Upper lobe of left lung (tissue), 6 donors: ENCODE measurements at regions not wholly inside any gene's neighbourhood (a gene's known extent, or its start where the extent isn't known, plus 50 kb on each side); places are given as distances from the start of the nearest gene placed in this dataset.

Experiments
- ATAC-seq, 2 donors: fragments of 200-7000 bp; cut with Tn5 transposase; one replicate each; pipeline ENCODE4 v1.9.1; 2022; ENCODE audit warnings: mild to moderate bottlenecking in 2 of 2, moderate library complexity in 2 of 2; ENCODE audit not compliant: low FRiP score in 2 of 2
- DNase-seq, 2 donors: peaks; one replicate each; pipeline ENCODE4 v3.0.0-alpha.2; 2019 to 2020
- H3K27ac ChIP-seq, 4 donors: fragments of 200-600 bp; sonication (generic); one replicate each; pipeline ENCODE4 v1.5.1; 2016 to 2019
- H3K27me3 ChIP-seq, 4 donors: fragments of 200-600 bp; sonication (generic); one replicate each; pipeline ENCODE4 v1.5.1; 2017 to 2019
- H3K36me3 ChIP-seq, 4 donors: fragments of 200-600 bp; sonication (generic); one replicate each; pipeline ENCODE4 v1.5.1; 2016 to 2019
- H3K4me1 ChIP-seq, 4 donors: fragments of 200-600 bp; sonication (generic); one replicate each; pipeline ENCODE4 v1.5.1; 2018 to 2019
- H3K4me3 ChIP-seq, 4 donors: fragments of 200-600 bp; sonication (generic); one replicate each; pipeline ENCODE4 v1.5.1; 2017 to 2019; ENCODE audit warnings: mild to moderate bottlenecking in 2 of 4, moderate library complexity in 1 of 4
- H3K9me3 ChIP-seq, 4 donors: fragments of 200-600 bp; sonication (generic); one replicate each; pipeline ENCODE4 v1.5.1; 2018 to 2019
- CTCF ChIP-seq, 6 experiments: fragments of 450-650 bp in 4 of 6; fragments of 200-600 bp in 2 of 6; sonication (generic) in 2 of 6; IDR thresholded peaks; one replicate each; pipeline ENCODE4 v1.5.1; 2016 to 2019; ENCODE audit warnings: antibody characterized with exemption in 6 of 6
- EP300 ChIP-seq, 4 donors: sonication (generic); formaldehyde crosslinking; IDR thresholded peaks; one replicate each; pipeline ENCODE4 v1.5.1; 2017; ENCODE audit warnings: antibody characterized with exemption in 4 of 4, control low read depth in 2 of 4
- POLR2A ChIP-seq, 4 donors: fragments of 450-650 bp; IDR thresholded peaks; one replicate each; pipeline ENCODE4 v1.5.1; 2016 to 2017; ENCODE audit warnings: antibody characterized with exemption in 4 of 4, mild to moderate bottlenecking in 2 of 4
- POLR2AphosphoS5 ChIP-seq, 2 donors: sonication (generic); formaldehyde crosslinking; IDR thresholded peaks; one replicate each; pipeline ENCODE4 v1.5.1; 2017; ENCODE audit warnings: antibody characterized with exemption in 2 of 2
- WGBS, 2 donors: methylation state at CpG; one replicate each; pipeline ENCODE4 v1.1.5; 2017 to 2018; 5-methylcytosine and 5-hydroxymethylcytosine counted together
- donor health status: DM: no; HTN: no; CAD: no; lungs with moderate emphysema.
- donor health status: DM: no; HTN: yes; CAD: no; lungs with severe emphysema.

DNA sequence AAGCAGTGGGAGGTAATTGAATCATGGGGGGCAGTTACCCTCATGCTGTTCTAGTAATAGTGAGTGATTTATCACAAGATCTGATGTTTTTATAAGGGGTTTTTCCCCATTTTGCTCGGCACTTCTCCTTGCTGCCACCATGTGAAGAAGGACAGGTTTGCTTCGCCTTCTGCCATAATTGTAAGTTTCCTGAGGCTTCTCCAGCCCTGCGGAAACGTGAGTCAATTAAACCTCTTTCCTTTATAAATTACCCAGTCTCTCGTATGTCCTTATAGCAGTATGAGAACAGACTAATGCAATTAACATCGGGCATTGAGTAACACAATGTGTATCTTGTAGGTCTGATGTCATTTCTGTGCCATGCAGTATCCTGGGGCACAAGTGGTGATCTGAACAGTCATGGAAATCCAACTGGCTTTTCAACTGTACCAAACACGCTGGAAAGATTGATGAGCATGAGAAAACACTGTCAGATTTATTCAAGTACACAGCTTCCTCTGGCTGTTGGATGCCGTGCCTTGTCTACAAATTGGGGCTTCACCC is 208.6 kb upstream of the KIAA1217 start:
- H3K9me3 ChIP-seq: no peaks in the 10 kb centered on the region
- no peak for TF ChIP-seq POLR2AphosphoS5 (IDR thresholded peaks at IDR 0.05)
- no peak for TF ChIP-seq CTCF (IDR thresholded peaks at IDR 0.05)
- TF ChIP-seq EP300 (IDR thresholded peaks at IDR 0.05): no peak
- no peak for TF ChIP-seq POLR2A (IDR thresholded peaks at IDR 0.05)
- no peak overlapping the region for H3K4me3 ChIP-seq
- no peak overlapping the region for H3K27ac ChIP-seq
- WGBS, 2 donors: 78 to 82% methylated on average over 8 of the region's 8 CpGs
- DNase-seq: no peak
- H3K27me3 ChIP-seq: no peaks in the 10 kb centered on the region
- ATAC-seq: no peak
- H3K4me1 ChIP-seq: no peaks in the 10 kb centered on the region
- no peaks in the 10 kb centered on the region for H3K36me3 ChIP-seq

DNA sequence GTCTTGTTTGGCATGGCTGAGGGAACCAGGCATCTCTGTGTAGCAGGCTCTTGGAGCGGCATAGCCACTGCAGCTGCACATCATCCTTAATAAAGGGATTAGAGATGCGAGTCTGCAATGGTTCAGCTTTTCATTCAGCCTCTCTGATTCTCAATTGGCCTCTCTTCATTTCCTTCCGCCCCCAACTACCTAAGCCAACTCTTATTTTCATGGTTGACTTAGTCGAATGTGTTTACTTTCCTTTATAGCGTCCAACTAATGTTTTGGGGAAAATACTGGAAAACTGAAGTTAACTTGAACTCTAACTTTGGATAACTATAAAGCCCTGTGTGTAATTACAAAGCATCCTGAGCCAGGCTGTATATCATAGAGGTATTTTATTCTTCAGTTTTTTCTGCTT is 202.2 kb upstream of the KIAA1217 start:
- Histone ChIP-seq H3K4me1 (no peaks in the 10 kb centered on the region), H3K27me3 (no peaks in the 10 kb centered on the region), H3K4me3 (no peak overlapping the region), H3K27ac (no peak overlapping the region), H3K36me3 (no peaks in the 10 kb centered on the region), H3K9me3 (no peaks in the 10 kb centered on the region)
- TF ChIP-seq POLR2A (IDR thresholded peaks at IDR 0.05) (no peak), EP300 (IDR thresholded peaks at IDR 0.05) (no peak), CTCF (IDR thresholded peaks at IDR 0.05) (no peak), POLR2AphosphoS5 (IDR thresholded peaks at IDR 0.05) (no peak)
- ATAC-seq (no peak), DNase-seq (no peak)
- WGBS, 2 donors: 88 to 91% methylated on average over 5 of the region's 5 CpGs

- no peaks in the 10 kb centered on the region for H3K36me3 ChIP-seq
- no peak for ATAC-seq
- no peak for DNase-seq
- no peaks in the 10 kb centered on the region for H3K27me3 ChIP-seq
- 83 to 84% methylated on average over 3 of the region's 3 CpGs for WGBS, 2 donors
- TF ChIP-seq POLR2AphosphoS5 (IDR thresholded peaks at IDR 0.05) (no peak), EP300 (IDR thresholded peaks at IDR 0.05) (no peak), POLR2A (IDR thresholded peaks at IDR 0.05) (no peak), CTCF (IDR thresholded peaks at IDR 0.05) (no peak)
- H3K4me1 ChIP-seq: no peaks in the 10 kb centered on the region
- no peaks in the 10 kb centered on the region for H3K9me3 ChIP-seq
- H3K27ac ChIP-seq: no peak overlapping the region
- no peak overlapping the region for H3K4me3 ChIP-seq
Observed at GRCh38 chr10:24007359-24007758, 201.6 kb upstream of the KIAA1217 start.

GRCh38 chr10:24008164-24009091 is 200.5 kb upstream of the KIAA1217 start:
- no peak overlapping the region for H3K27ac ChIP-seq
- ATAC-seq: no peak

More at GRCh38 chr10:24008164-24009091, 200.5 kb upstream of the KIAA1217 start:
- Histone ChIP-seq H3K4me1 (no peaks in the 10 kb centered on the region), H3K36me3 (no peaks in the 10 kb centered on the region), H3K9me3 (no peaks in the 10 kb centered on the region), H3K4me3 (no peak overlapping the region), H3K27me3 (no peaks in the 10 kb centered on the region)
- WGBS, 2 donors: 52 to 54% methylated on average over 13 of the region's 13 CpGs
- DNase-seq: no peak
- TF ChIP-seq EP300 (IDR thresholded peaks at IDR 0.05): no peak
- TF ChIP-seq POLR2A (IDR thresholded peaks at IDR 0.05): no peak
- TF ChIP-seq CTCF (IDR thresholded peaks at IDR 0.05): no peak
- no peak for TF ChIP-seq POLR2AphosphoS5 (IDR thresholded peaks at IDR 0.05)
